Nephron (organoid): ENCODE measurements at regions not wholly inside any gene's neighbourhood (a gene's known extent, or its start where the extent isn't known, plus 50 kb on each side); places are given as distances from the start of the nearest gene placed in this dataset.

Experiments
- H3K27ac Mint-ChIP-seq, 3 experiments: 2 replicates each; pipeline ENCODE4 v1.8.0; 2020; ENCODE audit warnings: mixed read lengths in 3 of 3, mild to moderate bottlenecking in 2 of 3, moderate library complexity in 1 of 3
- H3K27me3 Mint-ChIP-seq: 2 replicates; pipeline ENCODE4 v1.8.0; 2021; ENCODE audit warnings: low read depth, mild to moderate bottlenecking, moderate library complexity, mixed read lengths
- H3K36me3 Mint-ChIP-seq: 2 replicates; pipeline ENCODE4 v1.8.0; 2020; ENCODE audit warnings: low read depth, mixed read lengths
- H3K4me1 Mint-ChIP-seq: 2 replicates; pipeline ENCODE4 v1.8.0; 2020; ENCODE audit warnings: mixed read lengths
- H3K4me3 Mint-ChIP-seq, 3 experiments: 2 replicates each; pipeline ENCODE4 v1.8.0; 2020; ENCODE audit warnings: mild to moderate bottlenecking in 3 of 3, mixed read lengths in 3 of 3, moderate library complexity in 2 of 3
- H3K9me3 Mint-ChIP-seq: 2 replicates; pipeline ENCODE4 v1.8.0; 2020; ENCODE audit warnings: mixed read lengths
- CTCF ChIP-seq, 3 experiments: fragments of 200-600 bp; sonication (generic); IDR thresholded peaks; one replicate each; pipeline ENCODE4 v1.5.0; 2021; ENCODE audit warnings: antibody characterized with exemption in 3 of 3; ENCODE audit not compliant: unreplicated experiment in 3 of 3

GRCh38 chr1:192933744-192934143, 124.9 kb downstream of the RGS2 start:
- Mint-ChIP-seq H3K36me3 (no peaks in the 10 kb centered on the region), H3K27me3 (no peaks in the 10 kb centered on the region), H3K4me3 (no peak overlapping the region), H3K4me1 (no peaks in the 10 kb centered on the region), H3K9me3 (peaks cover 2% of the 10 kb centered on the region), H3K27ac (no peak overlapping the region)
- no peak for TF ChIP-seq CTCF (IDR thresholded peaks at IDR 0.05; ENCODE audit: unreplicated experiment in 3 of 3)

GRCh38 chr1:192936313-192937018, 122.7 kb downstream of the UCHL5 start:
- H3K9me3 Mint-ChIP-seq: peaks cover 2% of the 10 kb centered on the region
- no peaks in the 10 kb centered on the region for H3K36me3 Mint-ChIP-seq
- H3K27me3 Mint-ChIP-seq: no peaks in the 10 kb centered on the region
- no peak for TF ChIP-seq CTCF (IDR thresholded peaks at IDR 0.05; ENCODE audit: unreplicated experiment in 3 of 3)
- no peak overlapping the region for H3K4me3 Mint-ChIP-seq
- no peak overlapping the region for H3K27ac Mint-ChIP-seq
- H3K4me1 Mint-ChIP-seq: no peaks in the 10 kb centered on the region

- no peaks in the 10 kb centered on the region for H3K36me3 Mint-ChIP-seq
- no peaks in the 10 kb centered on the region for H3K27me3 Mint-ChIP-seq
- H3K4me3 Mint-ChIP-seq: no peak overlapping the region
- H3K4me1 Mint-ChIP-seq: no peaks in the 10 kb centered on the region
- H3K9me3 Mint-ChIP-seq: no peaks in the 10 kb centered on the region
- no peak for TF ChIP-seq CTCF (IDR thresholded peaks at IDR 0.05; ENCODE audit: unreplicated experiment in 3 of 3)
- H3K27ac Mint-ChIP-seq: no peak overlapping the region
Observed at GRCh38 chr1:192937128-192937527, 122.0 kb downstream of the UCHL5 start.

GRCh38 chr1:192939440-192939839, 119.7 kb downstream of the UCHL5 start:
- peak overlapping the region in 1 of 3 experiments; percentile 5 for H3K27ac Mint-ChIP-seq
- H3K36me3 Mint-ChIP-seq: no peaks in the 10 kb centered on the region

GRCh38 chr1:192940658-192941057, 118.5 kb downstream of the UCHL5 start:
- Mint-ChIP-seq H3K4me1 (peaks cover 5% of the 10 kb centered on the region), H3K27ac (no peak overlapping the region), H3K9me3 (no peaks in the 10 kb centered on the region), H3K4me3 (no peak overlapping the region), H3K36me3 (no peaks in the 10 kb centered on the region), H3K27me3 (no peaks in the 10 kb centered on the region)
- no peak for TF ChIP-seq CTCF (IDR thresholded peaks at IDR 0.05; ENCODE audit: unreplicated experiment in 3 of 3)

More at GRCh38 chr1:192939440-192939839, 119.7 kb downstream of the UCHL5 start:
- Mint-ChIP-seq H3K27me3 (no peaks in the 10 kb centered on the region), H3K4me1 (peaks cover 5% of the 10 kb centered on the region), H3K9me3 (no peaks in the 10 kb centered on the region), H3K4me3 (no peak overlapping the region)
- TF ChIP-seq CTCF (IDR thresholded peaks at IDR 0.05; ENCODE audit: unreplicated experiment in 3 of 3): no peak
